GM21717 (cell line): ENCODE measurements at regions not wholly inside any gene's neighbourhood (a gene's known extent, or its start where the extent isn't known, plus 50 kb on each side); places are given as distances from the start of the nearest gene placed in this dataset.

ENCODE experiments used
- ATAC-seq: cut with Tn5 transposase; IDR thresholded peaks from one replicate; pipeline ENCODE4 v1.9.1; 2021; ENCODE audit warnings: mild to moderate bottlenecking, moderate library complexity; ENCODE audit not compliant: unreplicated experiment

- ATAC-seq = no peak
Measured at GRCh38 chr3:127461286-127461910, 129.1 kb downstream of the TPRA1 start.

- ATAC-seq = no peak
Measured at GRCh38 chr3:127459891-127460290, 130.6 kb downstream of the TPRA1 start.

- no peak for ATAC-seq
Measured at GRCh38 chr3:127458696-127459604, 131.6 kb downstream of the TPRA1 start.

- ATAC-seq = no peak
Measured at GRCh38 chr3:127457546-127458145, 132.9 kb downstream of the TPRA1 start.

- ATAC-seq = no peak
Measured at GRCh38 chr3:127457094-127457475, 133.4 kb downstream of the TPRA1 start.

- ATAC-seq = no peak
Measured at GRCh38 chr3:127456471-127457093, 134.0 kb downstream of the TPRA1 start.

GRCh38 chr3:127455541-127456450, 134.7 kb downstream of the TPRA1 start:
- ATAC-seq = no peak

GRCh38 chr3:127454968-127455367, 135.6 kb downstream of the TPRA1 start:
- no peak for ATAC-seq

GRCh38 chr3:127454051-127454450, 136.5 kb downstream of the TPRA1 start:
- no peak for ATAC-seq

- ATAC-seq = no peak
Measured at GRCh38 chr3:127452321-127452821, 138.2 kb downstream of the TPRA1 start.

- no peak for ATAC-seq
Measured at GRCh38 chr3:127451321-127451720, 139.2 kb downstream of the TPRA1 start.

GRCh38 chr3:127450331-127450730, 140.2 kb downstream of the TPRA1 start:
- ATAC-seq = no peak

- no peak for ATAC-seq
Measured at GRCh38 chr3:127449486-127450212, 140.9 kb downstream of the TPRA1 start.

GRCh38 chr3:127448671-127449070, 141.9 kb downstream of the TPRA1 start:
- no peak for ATAC-seq

- no peak for ATAC-seq
Measured at GRCh38 chr3:127448161-127448561, 142.4 kb downstream of the TPRA1 start.

GRCh38 chr3:127446756-127447155, 143.8 kb downstream of the TPRA1 start:
- no peak for ATAC-seq

- ATAC-seq = no peak
Measured at GRCh38 chr3:127445581-127446343, 144.8 kb downstream of the TPRA1 start.

- no peak for ATAC-seq
Measured at GRCh38 chr3:127444761-127445160, 145.8 kb downstream of the TPRA1 start.
